ENCODE measurements at regions not wholly inside any gene's neighbourhood (a gene's known extent, or its start where the extent isn't known, plus 50 kb on each side); places are given as distances from the start of the nearest gene placed in this dataset.

DNA sequence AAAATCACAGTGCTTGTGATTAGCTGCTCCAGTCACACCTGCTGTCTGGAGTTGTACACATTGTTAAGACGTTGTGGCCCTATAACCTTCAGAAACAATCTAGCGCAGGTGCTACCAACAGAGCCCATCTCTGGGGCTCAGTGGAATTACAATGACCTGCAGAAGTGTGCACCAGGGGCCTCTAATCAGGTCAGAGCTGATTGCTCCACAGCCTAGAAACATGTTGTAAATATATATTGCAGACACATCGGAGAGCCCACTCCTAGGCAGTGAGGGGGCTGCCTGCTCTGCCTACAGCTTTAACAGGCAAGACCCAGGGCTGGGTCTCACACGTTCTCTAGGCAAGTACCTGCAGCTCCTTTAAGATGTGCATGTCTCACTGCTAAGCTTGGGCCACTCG, 302.0 kb downstream of the SIPA1L2 start:
- no peaks in the 10 kb centered on the region for H3K9me3 ChIP-seq
- TF ChIP-seq, protein P1, sequence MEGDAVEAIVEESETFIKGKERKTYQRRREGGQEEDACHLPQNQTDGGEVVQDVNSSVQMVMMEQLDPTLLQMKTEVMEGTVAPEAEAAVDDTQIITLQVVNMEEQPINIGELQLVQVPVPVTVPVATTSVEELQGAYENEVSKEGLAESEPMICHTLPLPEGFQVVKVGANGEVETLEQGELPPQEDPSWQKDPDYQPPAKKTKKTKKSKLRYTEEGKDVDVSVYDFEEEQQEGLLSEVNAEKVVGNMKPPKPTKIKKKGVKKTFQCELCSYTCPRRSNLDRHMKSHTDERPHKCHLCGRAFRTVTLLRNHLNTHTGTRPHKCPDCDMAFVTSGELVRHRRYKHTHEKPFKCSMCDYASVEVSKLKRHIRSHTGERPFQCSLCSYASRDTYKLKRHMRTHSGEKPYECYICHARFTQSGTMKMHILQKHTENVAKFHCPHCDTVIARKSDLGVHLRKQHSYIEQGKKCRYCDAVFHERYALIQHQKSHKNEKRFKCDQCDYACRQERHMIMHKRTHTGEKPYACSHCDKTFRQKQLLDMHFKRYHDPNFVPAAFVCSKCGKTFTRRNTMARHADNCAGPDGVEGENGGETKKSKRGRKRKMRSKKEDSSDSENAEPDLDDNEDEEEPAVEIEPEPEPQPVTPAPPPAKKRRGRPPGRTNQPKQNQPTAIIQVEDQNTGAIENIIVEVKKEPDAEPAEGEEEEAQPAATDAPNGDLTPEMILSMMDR (IDR thresholded peaks at IDR 0.05) = no peak
- peaks cover 4 to 25% (median 11%) of the 10 kb centered on the region in 9 donors for H3K4me1 ChIP-seq
- H3K36me3 ChIP-seq = no peaks in the 10 kb centered on the region
- peak in 2 of 8 donors; percentile 17 to 41 for ATAC-seq
- peak overlapping the region in 5 of 10 donors; percentile 6 to 56 (median 26) for H3K27ac ChIP-seq
- 86 to 93% methylated on average over 5 of the region's 5 CpGs for WGBS, 2 donors
- H3K27me3 ChIP-seq = no peaks in the 10 kb centered on the region
- no peak overlapping the region for H3K4me3 ChIP-seq
- no peak for DNase-seq
- intact Hi-C loops (cut with DNase I) = loop anchor here in 3 of 10 donors (2.0 to 10.0 kb wide), 3 partner anchors 77 to 297 kb away; no protein-coding TSS in a partner anchor

DNA sequence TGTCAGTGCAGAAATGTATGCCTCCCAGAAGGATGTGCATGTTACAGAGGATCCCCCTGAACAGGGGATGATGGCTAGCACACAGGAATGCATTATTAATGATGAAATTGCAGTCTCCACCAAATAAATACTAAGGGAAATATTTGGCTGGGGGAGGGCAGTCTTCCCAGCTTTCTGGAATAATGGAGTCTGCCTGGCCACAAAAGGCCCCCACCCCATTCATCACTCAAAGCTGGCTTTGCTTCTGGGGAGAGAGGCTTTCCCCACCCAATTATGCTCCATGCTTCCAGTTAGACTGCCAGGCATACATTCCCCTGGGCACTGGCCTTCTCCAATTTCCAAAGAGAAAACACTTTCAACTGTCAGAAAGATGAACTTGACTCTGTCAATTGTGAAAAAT, 302.7 kb downstream of the SIPA1L2 start:
- TF ChIP-seq, protein P1 (IDR thresholded peaks at IDR 0.05) = no peak

DNA sequence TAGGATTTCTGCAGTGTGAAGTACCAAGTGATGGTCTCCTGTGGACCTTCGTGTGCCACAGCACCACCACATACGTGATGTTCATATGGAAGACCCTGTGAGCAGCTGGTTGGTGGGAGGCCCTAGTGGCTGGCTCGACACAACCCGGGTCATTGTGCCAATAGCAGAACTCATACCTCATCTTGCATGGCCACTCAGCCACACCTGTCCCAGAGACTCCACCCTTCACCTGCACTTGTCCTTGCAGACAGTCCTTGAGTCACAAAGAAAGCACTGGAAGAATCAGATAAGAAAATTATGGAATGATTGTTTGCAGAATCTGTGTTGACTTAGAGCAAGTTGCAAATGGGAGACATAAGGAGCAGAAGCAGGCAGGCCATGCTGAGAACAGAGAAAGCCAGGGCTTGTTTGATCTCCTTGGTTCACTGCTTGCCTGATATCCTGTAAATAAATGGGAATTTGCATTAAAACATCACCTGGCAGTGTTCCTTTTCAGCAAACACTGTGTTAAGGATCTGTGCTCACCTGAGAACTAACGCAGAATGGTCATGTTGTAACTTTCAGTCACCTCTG, 307.7 kb downstream of the SIPA1L2 start:
- no peaks in the 10 kb centered on the region for H3K36me3 ChIP-seq
- 96% methylated on average over 5 of the region's 5 CpGs for WGBS, 2 donors
- TF ChIP-seq, protein P1 (IDR thresholded peaks at IDR 0.05) = no peak
- H3K27ac ChIP-seq = no peak overlapping the region
- no peaks in the 10 kb centered on the region for H3K27me3 ChIP-seq
- no peak for ATAC-seq
- intact Hi-C loops (cut with DNase I) = loop anchor here in 3 of 10 donors (5.0 to 10.0 kb wide), 3 partner anchors 83 to 303 kb away; no protein-coding TSS in a partner anchor
- peaks cover 0 to 23% (median under 1%) of the 10 kb centered on the region in 9 donors for H3K4me1 ChIP-seq
- DNase-seq = no peak
- peaks cover 0 to 10% (median 0%) of the 10 kb centered on the region in 11 donors for H3K9me3 ChIP-seq
- H3K4me3 ChIP-seq = no peak overlapping the region

More for the DNA sequence above, 302.7 kb downstream of the SIPA1L2 start:
- Histone ChIP-seq H3K4me1 (peaks cover 4 to 25% (median 11%) of the 10 kb centered on the region in 9 donors), H3K36me3 (no peaks in the 10 kb centered on the region), H3K4me3 (no peak overlapping the region), H3K9me3 (no peaks in the 10 kb centered on the region), H3K27ac (peak overlapping the region in 2 of 10 donors; percentile 5 to 56), H3K27me3 (no peaks in the 10 kb centered on the region)
- DNase-seq (no peak), ATAC-seq (no peak)
- intact Hi-C loops (cut with DNase I) = loop anchor here in 2 of 10 donors (10.0 kb wide), 2 partner anchors 78 to 298 kb away; no protein-coding TSS in a partner anchor

DNA sequence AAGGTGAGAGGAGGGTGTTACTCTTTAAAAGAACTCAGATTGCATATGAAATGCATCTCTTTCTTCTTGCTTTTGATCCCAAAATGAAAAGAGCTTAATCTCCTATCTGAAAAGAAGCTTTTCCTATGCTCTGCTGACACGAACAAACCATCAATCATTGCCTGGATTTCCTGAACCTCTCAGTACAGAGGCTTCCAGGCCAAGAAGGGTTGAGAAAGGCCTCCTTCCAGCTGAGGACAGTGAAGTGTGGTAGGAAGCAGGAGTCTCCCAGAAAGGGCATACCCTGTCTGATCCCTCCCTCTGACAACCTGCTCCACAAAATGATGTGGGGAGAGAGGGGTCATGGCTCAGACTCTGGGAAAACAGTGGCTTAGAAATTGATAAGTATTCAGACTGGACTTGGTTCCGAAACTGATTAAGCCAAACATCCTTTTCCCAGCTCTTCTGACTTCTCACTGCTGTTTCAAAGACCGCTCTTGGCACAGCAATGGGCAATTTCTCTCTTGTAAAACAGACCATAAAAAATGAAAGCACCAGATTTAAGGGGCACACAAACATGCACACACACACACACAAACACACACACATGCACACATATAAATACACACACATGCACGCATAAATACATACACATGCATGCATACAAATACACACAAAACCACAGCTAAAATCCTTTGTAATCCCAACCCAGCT, 310.3 kb downstream of the SIPA1L2 start:
- H3K27me3 ChIP-seq = no peaks in the 10 kb centered on the region
- peak in 6 of 8 donors; percentile 10 to 66 (median 18) for ATAC-seq
- peaks cover 0 to 30% (median 3%) of the 10 kb centered on the region in 9 donors for H3K4me1 ChIP-seq
- H3K4me3 ChIP-seq = no peak overlapping the region
- no peaks in the 10 kb centered on the region for H3K36me3 ChIP-seq
- H3K27ac ChIP-seq = peak overlapping the region; percentile 29 to 89 (median 81)
- TF ChIP-seq, protein P1 (IDR thresholded peaks at IDR 0.05) = no peak
- peaks cover 0 to 10% (median 0%) of the 10 kb centered on the region in 11 donors for H3K9me3 ChIP-seq
- intact Hi-C loops (cut with DNase I) = loop anchor here in 6 of 10 donors (2.0 to 10.0 kb wide), 8 partner anchors 85 to 457 kb away; no protein-coding TSS in a partner anchor
- DNase-seq = no peak
- WGBS, 2 donors = 30 to 72% methylated on average over 4 of the region's 4 CpGs
